Hepatocyte (in vitro differentiated cells): ENCODE measurements at regions not wholly inside any gene's neighbourhood (a gene's known extent, or its start where the extent isn't known, plus 50 kb on each side); places are given as distances from the start of the nearest gene placed in this dataset.

Experiments used
- EZH2 ChIP-seq: fragments of 200-600 bp; sonication (generic); IDR thresholded peaks from 2 replicates; pipeline ENCODE4 v1.6.1; 2016; ENCODE audit warnings: antibody characterized with exemption, mild to moderate bottlenecking, borderline replicate concordance
- EZH2phosphoT487 ChIP-seq: fragments of 200-600 bp; sonication (generic); IDR thresholded peaks from one replicate; pipeline ENCODE4 v1.6.1; 2018; ENCODE audit warnings: antibody characterized with exemption, mild to moderate bottlenecking, low read depth, moderate library complexity; ENCODE audit not compliant: unreplicated experiment, severe bottlenecking
- TF ChIP-seq, protein P1 (sequence below): fragments of 200-600 bp; sonication (generic); IDR thresholded peaks from 2 replicates; pipeline ENCODE4 v1.5.1; 2016; ENCODE audit warnings: antibody characterized with exemption, mild to moderate bottlenecking; ENCODE audit not compliant: poor library complexity

DNA sequence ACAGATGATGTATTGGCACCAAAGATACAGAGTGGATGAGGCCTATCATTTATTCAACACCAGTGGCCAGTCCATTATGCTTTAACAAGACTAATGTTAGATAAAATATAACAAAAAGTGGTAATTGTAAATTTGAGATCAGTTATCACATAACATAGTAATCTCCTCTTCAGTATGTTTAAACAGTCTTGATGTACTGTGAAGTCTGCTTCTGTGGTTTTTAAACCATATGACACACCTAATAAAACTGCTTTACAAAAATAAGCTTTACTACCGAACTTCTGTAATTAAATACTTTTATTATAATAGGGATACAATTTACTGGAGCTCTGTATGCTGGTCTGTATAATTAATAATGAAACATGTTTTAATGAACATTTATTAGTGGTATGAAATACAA is 2156.1 kb upstream of the CELF4 start:
- TF ChIP-seq, protein P1, sequence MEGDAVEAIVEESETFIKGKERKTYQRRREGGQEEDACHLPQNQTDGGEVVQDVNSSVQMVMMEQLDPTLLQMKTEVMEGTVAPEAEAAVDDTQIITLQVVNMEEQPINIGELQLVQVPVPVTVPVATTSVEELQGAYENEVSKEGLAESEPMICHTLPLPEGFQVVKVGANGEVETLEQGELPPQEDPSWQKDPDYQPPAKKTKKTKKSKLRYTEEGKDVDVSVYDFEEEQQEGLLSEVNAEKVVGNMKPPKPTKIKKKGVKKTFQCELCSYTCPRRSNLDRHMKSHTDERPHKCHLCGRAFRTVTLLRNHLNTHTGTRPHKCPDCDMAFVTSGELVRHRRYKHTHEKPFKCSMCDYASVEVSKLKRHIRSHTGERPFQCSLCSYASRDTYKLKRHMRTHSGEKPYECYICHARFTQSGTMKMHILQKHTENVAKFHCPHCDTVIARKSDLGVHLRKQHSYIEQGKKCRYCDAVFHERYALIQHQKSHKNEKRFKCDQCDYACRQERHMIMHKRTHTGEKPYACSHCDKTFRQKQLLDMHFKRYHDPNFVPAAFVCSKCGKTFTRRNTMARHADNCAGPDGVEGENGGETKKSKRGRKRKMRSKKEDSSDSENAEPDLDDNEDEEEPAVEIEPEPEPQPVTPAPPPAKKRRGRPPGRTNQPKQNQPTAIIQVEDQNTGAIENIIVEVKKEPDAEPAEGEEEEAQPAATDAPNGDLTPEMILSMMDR: no peak
- TF ChIP-seq EZH2 (no peak), EZH2phosphoT487 (no peak)
